CD4-positive, alpha-beta T cell (primary cell): ENCODE measurements at regions not wholly inside any gene's neighbourhood (a gene's known extent, or its start where the extent isn't known, plus 50 kb on each side); places are given as distances from the start of the nearest gene placed in this dataset.

Experiments used
- ATAC-seq: fragments of 200-7000 bp; cut with Tn5 transposase; one replicate; pipeline ENCODE4 v1.10.0; 2022; ENCODE audit warnings: mild to moderate bottlenecking; ENCODE audit not compliant: poor library complexity
- CTCF ChIA-PET: fragments of 350-600 bp; sonication (Branson Sonifier 250); formaldehyde crosslinking; loops from one replicate; lab custom pipeline; 2021; ENCODE audit warnings: antibody characterized with exemption, inconsistent platforms; lab: Charles Lee
- POLR2A ChIA-PET: fragments of 350-600 bp; sonication (Branson Sonifier 250); formaldehyde crosslinking; loops from one replicate; lab custom pipeline; 2021; ENCODE audit warnings: antibody characterized with exemption, inconsistent platforms; lab: Charles Lee
- DNase-seq, 14 experiments: peaks; one replicate each; pipeline ENCODE4 v3.0.0-alpha.2; 2013 to 2020; ENCODE audit warnings: mixed read lengths in 2 of 14
- H3K27ac ChIP-seq, 2 donors: one replicate each; pipeline versions ENCODE4 v1.5.1 to v1.7.0; 2013; ENCODE audit warnings: low read length in 2 of 2, low read depth in 1 of 2, mild to moderate bottlenecking in 1 of 2
- H3K27me3 ChIP-seq, 2 experiments: 1 replicate in 1 of 2; 2 replicates in 1 of 2; pipeline versions ENCODE4 v1.6.1 to v1.7.0; 2013; ENCODE audit warnings: low read length in 2 of 2, control low read depth in 1 of 2, mild to moderate bottlenecking in 1 of 2, moderate library complexity in 1 of 2; ENCODE audit not compliant: insufficient read depth in 2 of 2, control insufficient read depth in 1 of 2
- H3K36me3 ChIP-seq: one replicate; pipeline ENCODE4 v1.6.1; 2013; ENCODE audit warnings: low read length, control low read depth; ENCODE audit not compliant: insufficient read depth
- H3K4me1 ChIP-seq: one replicate; pipeline ENCODE4 v1.6.1; 2013; ENCODE audit warnings: low read length, control low read depth; ENCODE audit not compliant: insufficient read depth
- H3K4me3 ChIP-seq: one replicate; pipeline ENCODE4 v1.5.1; 2013; ENCODE audit warnings: mild to moderate bottlenecking, low read length, moderate library complexity
- H3K9me3 ChIP-seq, 2 experiments: 1 replicate in 1 of 2; 2 replicates in 1 of 2; pipeline versions ENCODE4 v1.6.1 to v1.7.0; 2013; ENCODE audit warnings: low read length in 2 of 2, mild to moderate bottlenecking in 2 of 2, control low read depth in 1 of 2, moderate library complexity in 1 of 2; ENCODE audit not compliant: control insufficient read depth in 1 of 2, insufficient read depth in 1 of 2
- H3K27ac Mint-ChIP-seq: one replicate; pipeline ENCODE4 v1.8.0; 2020; ENCODE audit warnings: mixed read lengths
- H3K27me3 Mint-ChIP-seq: one replicate; pipeline ENCODE4 v1.8.0; 2021; ENCODE audit warnings: mixed read lengths
- H3K36me3 Mint-ChIP-seq: one replicate; pipeline ENCODE4 v1.8.0; 2021; ENCODE audit warnings: low read depth, mixed read lengths
- H3K4me1 Mint-ChIP-seq: one replicate; pipeline ENCODE4 v1.8.0; 2021; ENCODE audit warnings: low read depth, mixed read lengths
- H3K4me3 Mint-ChIP-seq: one replicate; pipeline ENCODE4 v1.8.0; 2020; ENCODE audit warnings: mild to moderate bottlenecking, mixed read lengths
- H3K9me3 Mint-ChIP-seq: one replicate; pipeline ENCODE4 v1.8.0; 2020; ENCODE audit warnings: mixed read lengths
- intact Hi-C, 2 experiments: fragments of 100-400 bp; cut with DNase I in 1 of 2; cut with micrococcal nuclease in 1 of 2; formaldehyde crosslinking; loops; one replicate each; pipeline versions ENCODE4 v1.15.1 to v1.9.0; 2023 to 2025; cut with DNase I, micrococcal nuclease
- TF ChIP-seq, protein P1 (sequence below): fragments of 200-600 bp; IDR thresholded peaks from one replicate; pipeline ENCODE4 v1.8.0; 2022; ENCODE audit warnings: antibody characterized with exemption, mild to moderate bottlenecking

DNA sequence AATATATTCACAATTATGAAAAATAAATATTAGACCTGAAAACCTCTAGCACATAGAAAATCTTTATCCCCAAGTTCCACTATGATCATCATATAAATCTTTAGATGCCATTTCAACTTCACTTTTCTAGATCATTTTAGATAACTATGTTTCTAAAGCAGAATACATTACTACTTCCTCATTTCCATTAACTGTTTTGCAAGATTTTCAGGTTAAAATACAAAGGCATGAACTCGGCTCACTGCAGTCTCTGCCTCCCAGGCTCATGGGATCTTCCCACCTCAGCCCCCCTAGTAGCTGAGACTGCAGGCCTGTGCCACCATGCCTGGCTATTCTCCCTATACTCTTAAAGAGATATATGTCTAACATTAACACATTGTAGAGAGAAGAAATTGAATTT lies 1365.9 kb upstream of the AGA start:
- Histone ChIP-seq H3K4me1 (no peaks in the 10 kb centered on the region), H3K27ac (no peak overlapping the region), H3K4me3 (no peak overlapping the region), H3K9me3 (peaks cover 0 to 7% of the 10 kb centered on the region in 2 experiments), H3K27me3 (no peaks in the 10 kb centered on the region), H3K36me3 (no peaks in the 10 kb centered on the region)
- intact Hi-C loops, result no loop called here
- Mint-ChIP-seq H3K36me3 (no peaks in the 10 kb centered on the region), H3K27ac (no peak overlapping the region), H3K4me3 (no peak overlapping the region), H3K4me1 (no peaks in the 10 kb centered on the region), H3K27me3 (no peaks in the 10 kb centered on the region), H3K9me3 (no peaks in the 10 kb centered on the region)
- TF ChIP-seq, protein P1, sequence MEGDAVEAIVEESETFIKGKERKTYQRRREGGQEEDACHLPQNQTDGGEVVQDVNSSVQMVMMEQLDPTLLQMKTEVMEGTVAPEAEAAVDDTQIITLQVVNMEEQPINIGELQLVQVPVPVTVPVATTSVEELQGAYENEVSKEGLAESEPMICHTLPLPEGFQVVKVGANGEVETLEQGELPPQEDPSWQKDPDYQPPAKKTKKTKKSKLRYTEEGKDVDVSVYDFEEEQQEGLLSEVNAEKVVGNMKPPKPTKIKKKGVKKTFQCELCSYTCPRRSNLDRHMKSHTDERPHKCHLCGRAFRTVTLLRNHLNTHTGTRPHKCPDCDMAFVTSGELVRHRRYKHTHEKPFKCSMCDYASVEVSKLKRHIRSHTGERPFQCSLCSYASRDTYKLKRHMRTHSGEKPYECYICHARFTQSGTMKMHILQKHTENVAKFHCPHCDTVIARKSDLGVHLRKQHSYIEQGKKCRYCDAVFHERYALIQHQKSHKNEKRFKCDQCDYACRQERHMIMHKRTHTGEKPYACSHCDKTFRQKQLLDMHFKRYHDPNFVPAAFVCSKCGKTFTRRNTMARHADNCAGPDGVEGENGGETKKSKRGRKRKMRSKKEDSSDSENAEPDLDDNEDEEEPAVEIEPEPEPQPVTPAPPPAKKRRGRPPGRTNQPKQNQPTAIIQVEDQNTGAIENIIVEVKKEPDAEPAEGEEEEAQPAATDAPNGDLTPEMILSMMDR, result no peak
- CTCF ChIA-PET, result no interaction called here
- POLR2A ChIA-PET, result no interaction called here
- no peak for DNase-seq
- no peak for ATAC-seq

DNA sequence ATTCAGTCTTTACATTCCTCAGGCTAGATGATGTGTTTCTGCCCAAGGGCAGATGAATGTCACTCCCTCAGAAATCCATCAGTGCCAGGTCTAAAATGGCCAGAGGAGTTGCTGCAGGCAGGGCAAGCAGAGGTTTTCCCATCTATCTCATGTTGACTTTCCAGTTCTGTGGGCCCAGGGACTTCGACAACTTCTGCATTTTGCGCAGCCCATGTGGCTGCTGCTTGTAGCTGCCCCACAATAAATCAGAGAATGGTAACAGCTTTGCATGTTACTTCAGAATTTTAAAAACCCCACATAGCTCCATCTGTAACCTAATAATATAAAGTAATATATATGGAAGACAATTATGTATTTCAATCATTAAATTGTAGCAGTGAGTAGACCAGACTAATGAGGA lies 1367.7 kb upstream of the AGA start:
- intact Hi-C loops, result no loop called here
- Mint-ChIP-seq H3K9me3 (no peaks in the 10 kb centered on the region), H3K4me3 (no peak overlapping the region), H3K36me3 (no peaks in the 10 kb centered on the region), H3K27me3 (no peaks in the 10 kb centered on the region), H3K27ac (no peak overlapping the region), H3K4me1 (no peaks in the 10 kb centered on the region)
- CTCF ChIA-PET, result no interaction called here
- Histone ChIP-seq H3K9me3 (peaks cover 0 to 7% of the 10 kb centered on the region in 2 experiments), H3K4me1 (no peaks in the 10 kb centered on the region), H3K4me3 (no peak overlapping the region), H3K27ac (no peak overlapping the region), H3K27me3 (no peaks in the 10 kb centered on the region), H3K36me3 (no peaks in the 10 kb centered on the region)
- ATAC-seq (no peak), DNase-seq (no peak)
- POLR2A ChIA-PET, result no interaction called here
- TF ChIP-seq, protein P1, result no peak

DNA sequence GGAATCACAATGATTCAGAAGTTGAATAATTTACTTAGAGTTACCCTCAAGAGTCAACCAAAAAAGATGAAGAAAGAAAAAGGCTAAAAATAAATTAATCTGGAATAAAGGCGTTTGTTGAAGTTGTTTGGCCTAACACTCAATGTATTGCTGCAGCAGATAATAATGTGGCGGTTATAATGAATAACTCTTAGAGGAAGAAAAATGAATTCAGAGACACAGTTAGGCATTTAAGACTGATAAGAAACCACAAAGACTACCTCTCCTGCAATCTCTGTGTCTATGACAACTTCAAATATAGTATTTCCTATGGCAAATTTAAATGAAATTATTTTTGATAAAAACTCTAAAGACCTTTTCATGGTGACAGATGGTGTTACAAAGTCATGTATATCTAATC lies 1369.1 kb upstream of the AGA start:
- Mint-ChIP-seq H3K27ac (no peak overlapping the region), H3K27me3 (no peaks in the 10 kb centered on the region), H3K4me3 (no peak overlapping the region), H3K4me1 (no peaks in the 10 kb centered on the region), H3K9me3 (peaks cover 2% of the 10 kb centered on the region), H3K36me3 (no peaks in the 10 kb centered on the region)
- intact Hi-C loops, result no loop called here
- ATAC-seq (no peak), DNase-seq (no peak)
- Histone ChIP-seq H3K27me3 (no peaks in the 10 kb centered on the region), H3K27ac (no peak overlapping the region), H3K9me3 (peaks cover 0 to 7% of the 10 kb centered on the region in 2 experiments), H3K36me3 (no peaks in the 10 kb centered on the region), H3K4me1 (no peaks in the 10 kb centered on the region), H3K4me3 (no peak overlapping the region)
- POLR2A ChIA-PET, result no interaction called here
- CTCF ChIA-PET, result no interaction called here
- TF ChIP-seq, protein P1, result no peak
